Astrocyte of the spinal cord (primary cell): ENCODE measurements at regions not wholly inside any gene's neighbourhood (a gene's known extent, or its start where the extent isn't known, plus 50 kb on each side); places are given as distances from the start of the nearest gene placed in this dataset.

ENCODE experiments used
- DNase-seq: peaks from one replicate; pipeline ENCODE4 v3.0.0; 2011; ENCODE audit warnings: low read depth, low spot score
- H3K4me3 ChIP-seq: 2 replicates; pipeline ENCODE4 v1.5.1; 2011; ENCODE audit warnings: low read depth, mild to moderate bottlenecking, low read length, moderate library complexity
- in situ Hi-C: cut with HindIII; loops from 2 replicates; pipeline ENCODE4 v1.10.0; 2017; ENCODE audit warnings: low sequenced_read_pairs
- TF ChIP-seq, protein P1 (sequence below): IDR thresholded peaks from 2 replicates; pipeline ENCODE4 v1.5.1; 2012; ENCODE audit warnings: low read depth, mild to moderate bottlenecking, low read length, inconsistent platforms

DNA sequence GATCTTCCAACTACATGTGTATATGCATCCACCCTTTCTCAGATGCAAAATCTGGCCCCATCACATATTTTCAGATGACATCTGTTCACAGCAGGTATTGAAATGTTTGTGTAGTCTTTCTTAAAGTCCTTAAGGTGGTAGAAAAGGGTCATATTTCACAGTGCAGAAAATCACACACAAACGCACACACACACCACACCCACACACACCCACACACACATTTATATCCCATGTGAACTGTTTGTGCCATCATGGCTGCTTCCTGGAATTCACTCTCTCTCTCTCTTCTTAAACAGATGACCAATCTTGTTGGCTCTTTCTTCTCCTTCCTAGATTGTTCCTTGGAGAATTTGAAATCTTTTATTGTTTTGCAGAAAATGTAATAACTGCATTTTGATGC lies 663.0 kb upstream of the GRM3 start:
- TF ChIP-seq, protein P1, sequence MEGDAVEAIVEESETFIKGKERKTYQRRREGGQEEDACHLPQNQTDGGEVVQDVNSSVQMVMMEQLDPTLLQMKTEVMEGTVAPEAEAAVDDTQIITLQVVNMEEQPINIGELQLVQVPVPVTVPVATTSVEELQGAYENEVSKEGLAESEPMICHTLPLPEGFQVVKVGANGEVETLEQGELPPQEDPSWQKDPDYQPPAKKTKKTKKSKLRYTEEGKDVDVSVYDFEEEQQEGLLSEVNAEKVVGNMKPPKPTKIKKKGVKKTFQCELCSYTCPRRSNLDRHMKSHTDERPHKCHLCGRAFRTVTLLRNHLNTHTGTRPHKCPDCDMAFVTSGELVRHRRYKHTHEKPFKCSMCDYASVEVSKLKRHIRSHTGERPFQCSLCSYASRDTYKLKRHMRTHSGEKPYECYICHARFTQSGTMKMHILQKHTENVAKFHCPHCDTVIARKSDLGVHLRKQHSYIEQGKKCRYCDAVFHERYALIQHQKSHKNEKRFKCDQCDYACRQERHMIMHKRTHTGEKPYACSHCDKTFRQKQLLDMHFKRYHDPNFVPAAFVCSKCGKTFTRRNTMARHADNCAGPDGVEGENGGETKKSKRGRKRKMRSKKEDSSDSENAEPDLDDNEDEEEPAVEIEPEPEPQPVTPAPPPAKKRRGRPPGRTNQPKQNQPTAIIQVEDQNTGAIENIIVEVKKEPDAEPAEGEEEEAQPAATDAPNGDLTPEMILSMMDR = no peak
- no peak overlapping the region for H3K4me3 ChIP-seq
- in situ Hi-C loops = no loop called here
- no peak for DNase-seq

DNA sequence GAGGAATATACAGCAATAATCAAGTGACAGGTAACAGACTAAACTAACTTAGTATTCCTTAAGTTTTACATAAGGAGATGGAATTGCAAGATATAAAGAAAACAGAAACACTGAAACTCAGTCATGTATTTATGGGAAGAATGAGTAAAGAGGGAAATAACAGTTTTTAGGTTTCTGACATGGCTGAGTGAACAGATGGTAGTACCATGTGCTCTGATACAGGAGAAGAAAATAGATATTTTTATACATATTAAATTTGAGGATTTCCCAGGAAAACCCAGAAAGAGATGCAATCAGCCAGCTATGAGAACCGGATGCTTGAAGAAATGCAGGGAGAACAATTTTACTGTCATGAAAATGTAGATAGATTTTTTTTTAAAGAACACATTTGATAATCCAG lies 669.5 kb upstream of the GRM3 start:
- in situ Hi-C loops = no loop called here
- H3K4me3 ChIP-seq = no peak overlapping the region
- TF ChIP-seq, protein P1 = no peak
- no peak for DNase-seq

DNA sequence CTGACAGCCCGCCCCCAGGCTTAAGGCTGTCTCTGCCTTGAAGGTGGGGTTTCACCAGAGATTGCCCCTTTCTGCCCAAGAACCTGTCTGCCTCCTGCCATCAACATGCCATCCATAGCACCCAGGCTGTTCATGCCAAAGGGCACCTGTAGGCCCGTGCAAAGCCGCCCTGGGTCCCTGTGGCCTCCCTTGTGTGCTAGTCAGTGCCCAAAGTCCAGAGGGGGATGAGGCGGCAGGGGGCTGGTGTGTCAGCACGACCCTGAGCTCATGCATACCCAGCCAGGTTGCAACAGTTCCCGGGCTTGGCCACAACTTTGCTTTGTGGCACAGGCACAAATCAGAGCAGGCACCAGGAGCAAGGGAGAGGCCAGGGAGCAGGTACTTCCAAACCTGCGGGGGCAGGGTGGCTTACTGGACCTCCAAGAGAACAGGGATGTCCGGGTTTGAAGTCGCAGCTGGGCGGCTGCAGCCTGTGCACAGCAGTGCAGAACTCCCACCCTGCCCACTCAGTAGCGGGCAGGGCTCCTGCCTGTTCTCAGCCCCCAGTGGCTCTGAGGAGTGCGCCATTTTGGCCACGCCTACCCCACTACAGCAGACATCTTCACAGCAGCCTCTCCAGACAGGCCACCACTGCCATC lies 671.1 kb upstream of the GRM3 start:
- TF ChIP-seq, protein P1 = no peak
- no peak overlapping the region for H3K4me3 ChIP-seq
- DNase-seq = no peak
- in situ Hi-C loops = no loop called here

DNA sequence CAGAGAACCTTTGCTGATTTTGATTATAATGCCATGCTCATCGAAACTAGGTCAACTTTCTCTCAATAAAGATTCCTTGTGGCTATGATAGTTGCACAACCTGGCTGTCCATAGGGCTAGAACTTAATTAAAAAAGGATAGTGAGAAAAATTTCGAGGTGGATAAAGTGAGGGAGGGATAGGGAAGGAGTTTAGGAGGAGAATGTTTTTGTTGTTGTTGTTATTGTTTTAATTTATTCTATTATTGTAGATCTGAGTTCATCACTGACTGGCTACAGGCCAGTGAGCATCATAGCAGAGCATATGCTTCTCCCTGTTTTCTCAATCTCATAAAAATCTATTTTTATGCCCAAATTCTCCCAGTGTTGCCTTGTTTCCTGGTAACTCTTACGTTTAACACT lies 688.7 kb upstream of the GRM3 start:
- in situ Hi-C loops = no loop called here
- no peak overlapping the region for H3K4me3 ChIP-seq
- DNase-seq = no peak
- TF ChIP-seq, protein P1 = no peak

DNA sequence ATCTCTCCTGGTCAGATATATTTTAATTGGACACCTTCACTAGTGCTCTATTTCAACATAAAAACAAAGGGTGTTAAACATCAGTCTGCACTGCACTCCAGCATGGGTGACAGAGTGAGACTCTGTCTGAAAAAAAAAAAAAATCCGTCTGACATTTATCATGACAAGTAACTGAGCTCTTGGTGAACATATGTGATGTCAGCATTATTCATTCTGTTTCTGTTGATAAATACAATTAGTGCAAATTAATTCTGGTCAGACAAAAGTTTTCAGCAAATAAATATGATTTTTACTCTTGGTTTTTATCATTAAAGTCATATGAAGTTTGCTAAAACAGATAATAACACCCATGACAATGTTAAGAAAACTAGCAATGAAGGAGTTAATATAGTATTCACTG lies 692.8 kb upstream of the GRM3 start:
- in situ Hi-C loops = no loop called here
- H3K4me3 ChIP-seq = no peak overlapping the region
- TF ChIP-seq, protein P1 = no peak
- DNase-seq = no peak

DNA sequence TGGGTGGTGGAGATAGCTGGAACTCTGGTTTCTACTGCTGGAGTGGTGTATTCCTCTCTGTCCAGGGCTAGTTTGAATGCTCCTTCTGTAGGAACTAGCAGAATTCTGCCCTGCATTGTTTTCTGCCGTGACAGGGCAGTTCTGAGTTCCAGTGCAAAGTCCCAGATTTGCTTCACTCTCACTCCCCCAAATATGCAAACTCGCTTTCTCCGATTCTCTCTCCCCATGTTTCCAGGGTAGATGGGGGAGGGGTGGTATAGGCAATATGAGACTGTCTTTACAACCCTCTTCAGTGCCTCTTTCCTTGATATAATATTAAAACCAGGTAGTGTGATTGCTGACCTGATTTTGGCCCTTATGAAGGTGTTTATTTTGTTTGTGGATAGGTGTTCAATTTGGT lies 693.3 kb upstream of the GRM3 start:
- no peak overlapping the region for H3K4me3 ChIP-seq
- TF ChIP-seq, protein P1 = no peak
- DNase-seq = no peak
- in situ Hi-C loops = no loop called here

DNA sequence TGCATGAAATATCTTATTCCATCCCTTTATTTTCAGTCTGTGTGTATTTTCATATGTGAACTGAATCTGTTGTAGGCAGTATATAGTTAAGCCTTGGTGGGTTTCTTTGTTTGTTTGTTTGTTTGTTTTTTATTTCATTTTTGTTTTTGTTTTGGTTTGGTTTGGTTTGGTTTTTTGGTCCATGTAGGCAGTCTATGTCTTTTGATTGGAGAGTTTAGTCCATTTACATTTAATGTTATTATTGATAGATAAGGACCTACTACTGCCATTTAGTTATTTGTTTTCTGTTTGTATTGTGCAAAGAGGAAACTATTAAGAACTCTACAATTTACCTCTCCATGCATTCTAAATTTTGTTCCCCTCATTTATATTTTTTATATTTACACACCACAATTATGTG lies 695.9 kb upstream of the GRM3 start:
- TF ChIP-seq, protein P1 = no peak
- DNase-seq = no peak
- H3K4me3 ChIP-seq = no peak overlapping the region
- in situ Hi-C loops = no loop called here
